ENCODE measurements at regions not wholly inside any gene's neighbourhood (a gene's known extent, or its start where the extent isn't known, plus 50 kb on each side); places are given as distances from the start of the nearest gene placed in this dataset.

GRCh38 chr13:22135446-22135845 lies 464.6 kb downstream of the FGF9 start:
- Histone ChIP-seq H3K36me3 (ENCODE audit: control insufficient read depth, insufficient read depth, low read length) (no peaks in the 10 kb centered on the region), H4K20me1 (replicated peaks; ENCODE audit: control insufficient read depth, insufficient read depth, low read length) (no peaks in the 10 kb centered on the region), H3K9me1 (ENCODE audit: control insufficient read depth, insufficient read depth, low read length) (no peaks in the 10 kb centered on the region), H2AFZ (ENCODE audit: low read depth, low read length) (no peak overlapping the region), H3K4me3 (no peak overlapping the region), H3K27me3 (ENCODE audit: control insufficient read depth in 2 of 2, insufficient read depth in 2 of 2, low read length in 2 of 2) (no peaks in the 10 kb centered on the region; a peak in 1 of 5 replicates), H3K4me2 (ENCODE audit: insufficient read depth, low read length) (no peak overlapping the region), H3K9me3 (replicated peaks; ENCODE audit: control insufficient read depth, insufficient read depth, low read depth, low read length) (no peaks in the 10 kb centered on the region), H3K9ac (ENCODE audit: insufficient read depth in 1 of 2, low read depth in 2 of 2, low read length in 2 of 2) (no peak overlapping the region), H3K79me2 (ENCODE audit: control insufficient read depth, insufficient read depth, low read length) (no peaks in the 10 kb centered on the region), H3K27ac (ENCODE audit: extremely low read depth, low read depth, low read length) (no peak overlapping the region), H3K4me1 (replicated peaks in 1 of 2; ENCODE audit: control insufficient read depth in 2 of 2, insufficient read depth in 2 of 2, low read length in 2 of 2) (no peaks in the 10 kb centered on the region)
- ChIA-PET CTCF (ENCODE audit: low intra/inter-chr PET ratio) (no interaction called here), POLR2A (interaction anchor here (1.1 kb wide), 1 partner anchor 9 kb away, joined by 3 read pairs; no protein-coding TSS in a partner anchor)
- no peak for TF ChIP-seq NR1H2 (CRISPR knock-in tag; IDR thresholded peaks at IDR 0.05)
- no peak for TF ChIP-seq ZNF583 (CRISPR knock-in tag; IDR thresholded peaks at IDR 0.05)
- no peak for TF ChIP-seq MIER1 (IDR thresholded peaks at IDR 0.05; ENCODE audit: low read depth)
- TF ChIP-seq DDX20 (tag; IDR thresholded peaks at IDR 0.05; ENCODE audit: low read depth): no peak
- TF ChIP-seq RBM15 (IDR thresholded peaks at IDR 0.05; ENCODE audit: insufficient read depth, low read length): no peak
- no peak for TF ChIP-seq USF2 (CRISPR knock-in tag; IDR thresholded peaks at IDR 0.05)
- TF ChIP-seq ZNF3 (CRISPR knock-in tag; IDR thresholded peaks at IDR 0.05): no peak
- no peak for TF ChIP-seq CCAR2 (IDR thresholded peaks at IDR 0.05; ENCODE audit: low read depth, low read length)
- no peak for TF ChIP-seq WHSC1 (IDR thresholded peaks at IDR 0.05; ENCODE audit: low read length)
- no peak for TF ChIP-seq ARNT (IDR thresholded peaks at IDR 0.05)
- TF ChIP-seq ZNF140 (CRISPR knock-in tag; IDR thresholded peaks at IDR 0.05): no peak
- no peak for TF ChIP-seq TARDBP (IDR thresholded peaks at IDR 0.05)
- ATAC-seq (no peak), FAIRE-seq (no peak), DNase-seq (ENCODE audit: extremely low read depth in 1 of 4, low spot score in 3 of 4) (no peak)
- no TSS peak for BruUV-seq (replicated peaks)
- intact Hi-C loops (cut with micrococcal nuclease): no loop called here
- 0% methylated on average over 6 of the region's 6 CpGs for WGBS (ENCODE audit: insufficient coverage, low coverage, missing lambda C conversion rate)
- in situ Hi-C loops (cut with MboI): no loop called here
